ENCODE measurements at regions not wholly inside any gene's neighbourhood (a gene's known extent, or its start where the extent isn't known, plus 50 kb on each side); places are given as distances from the start of the nearest gene placed in this dataset.
"Not testable (repeated sequence)": the region's sequence is repeated elsewhere in the genome, so short reads cannot be mapped to it uniquely, and the experiment has no call there.

- DNase-seq (ENCODE audit: low read depth), result peak; percentile 29
Measured at GRCh38 chr5:164203581-164204225, 698.3 kb downstream of the MAT2B start.

GRCh38 chr5:164204338-164204946 is 699.0 kb downstream of the MAT2B start:
- DNase-seq (ENCODE audit: low read depth), result peak; percentile 73

GRCh38 chr5:164206196-164206595 is 700.8 kb downstream of the MAT2B start:
- DNase-seq (ENCODE audit: low read depth), result no peak

GRCh38 chr5:164207646-164208045 is 702.2 kb downstream of the MAT2B start:
- peak; percentile 16 for DNase-seq (ENCODE audit: low read depth)

- DNase-seq (ENCODE audit: low read depth), result no peak
Measured at GRCh38 chr5:164210491-164210890, 705.1 kb downstream of the MAT2B start.

- DNase-seq (ENCODE audit: low read depth), result no peak
Measured at GRCh38 chr5:164214698-164215097, 709.3 kb downstream of the MAT2B start.

- DNase-seq (ENCODE audit: low read depth), result no peak
Measured at GRCh38 chr5:164217464-164217863, 712.0 kb downstream of the MAT2B start.

GRCh38 chr5:164220522-164220921 is 715.1 kb downstream of the MAT2B start:
- no peak for DNase-seq (ENCODE audit: low read depth)

- no peak for DNase-seq (ENCODE audit: low read depth)
Measured at GRCh38 chr5:164224236-164224635, 718.8 kb downstream of the MAT2B start.

- DNase-seq (ENCODE audit: low read depth), result no peak
Measured at GRCh38 chr5:164224772-164225171, 719.4 kb downstream of the MAT2B start.

GRCh38 chr5:164230341-164230740 is 724.9 kb downstream of the MAT2B start:
- no peak for DNase-seq (ENCODE audit: low read depth)

GRCh38 chr5:164233791-164234190 is 728.4 kb downstream of the MAT2B start:
- peak; percentile 44 for DNase-seq (ENCODE audit: low read depth)

- DNase-seq (ENCODE audit: low read depth), result no peak
Measured at GRCh38 chr5:164234321-164234720, 728.9 kb downstream of the MAT2B start.

GRCh38 chr5:164235300-164235891 is 730.0 kb downstream of the MAT2B start:
- DNase-seq (ENCODE audit: low read depth), result peak; percentile 71

- DNase-seq (ENCODE audit: low read depth), result no peak
Measured at GRCh38 chr5:164237486-164237885, 732.1 kb downstream of the MAT2B start.

- DNase-seq (ENCODE audit: low read depth), result not testable (repeated sequence)
Measured at GRCh38 chr5:164251781-164252180, 746.4 kb downstream of the MAT2B start.

GRCh38 chr5:164253764-164254163 is 748.3 kb downstream of the MAT2B start:
- no peak for DNase-seq (ENCODE audit: low read depth)

GRCh38 chr5:164255598-164256213 is 750.3 kb downstream of the MAT2B start:
- no peak for DNase-seq (ENCODE audit: low read depth)

- peak; percentile 4 for DNase-seq (ENCODE audit: low read depth)
Measured at GRCh38 chr5:164256351-164256750, 750.9 kb downstream of the MAT2B start.

GRCh38 chr5:164256954-164257353 is 751.5 kb downstream of the MAT2B start:
- DNase-seq (ENCODE audit: low read depth), result no peak

- peak; percentile 18 for DNase-seq (ENCODE audit: low read depth)
Measured at GRCh38 chr5:164265566-164265965, 760.1 kb downstream of the MAT2B start.

- no peak for DNase-seq (ENCODE audit: low read depth)
Measured at GRCh38 chr5:164266571-164266970, 761.2 kb downstream of the MAT2B start.

GRCh38 chr5:164277720-164278119 is 772.3 kb downstream of the MAT2B start:
- DNase-seq (ENCODE audit: low read depth), result peak; percentile 24

All from LHCN-M2 (cell line).